HEK293T (cell line): ENCODE measurements at regions not wholly inside any gene's neighbourhood (a gene's known extent, or its start where the extent isn't known, plus 50 kb on each side); places are given as distances from the start of the nearest gene placed in this dataset.

Experiments
- CTCF ChIA-PET: fragments of 350-600 bp; formaldehyde crosslinking; extraction: SDS; loops from one replicate; lab custom pipeline; 2021; ENCODE audit warnings: antibody characterized with exemption, inconsistent platforms; lab: Yijun Ruan, JAX
- POLR2A ChIA-PET: fragments of 350-600 bp; formaldehyde crosslinking; extraction: SDS; loops from one replicate; lab custom pipeline; 2020; ENCODE audit warnings: antibody characterized with exemption, inconsistent platforms; lab: Yijun Ruan, JAX
- DNase-seq: peaks from one replicate; pipeline ENCODE4 v3.0.0; 2012; ENCODE audit warnings: mixed read lengths; ENCODE audit errors: extremely low spot score
- ARNT ChIP-seq: fragments of 450-650 bp; IDR thresholded peaks from 2 replicates; pipeline ENCODE4 v1.6.1; 2017; ENCODE audit warnings: mild to moderate bottlenecking
- BHLHE40 ChIP-seq: fragments of 450-650 bp; IDR thresholded peaks from 2 replicates; pipeline ENCODE4 v1.6.1; 2016; ENCODE audit warnings: mild to moderate bottlenecking, moderate library complexity, borderline replicate concordance
- CTBP1 ChIP-seq: fragments of 450-650 bp; IDR thresholded peaks from 2 replicates; pipeline ENCODE4 v1.6.1; 2016; ENCODE audit warnings: borderline replicate concordance
- ELF4 ChIP-seq: fragments of 450-650 bp; IDR thresholded peaks from 2 replicates; pipeline ENCODE4 v1.6.1; 2017; ENCODE audit warnings: antibody characterized with exemption
- FOXA1 ChIP-seq: fragments of 450-650 bp; IDR thresholded peaks from 2 replicates; pipeline ENCODE4 v1.6.1; 2016; ENCODE audit warnings: mild to moderate bottlenecking
- FOXK2 ChIP-seq: fragments of 450-650 bp; IDR thresholded peaks from 2 replicates; pipeline ENCODE4 v1.6.1; 2016; ENCODE audit warnings: mild to moderate bottlenecking
- FOXM1 ChIP-seq: fragments of 450-650 bp; IDR thresholded peaks from 2 replicates; pipeline ENCODE4 v1.6.1; 2017; ENCODE audit warnings: mild to moderate bottlenecking, borderline replicate concordance
- HDGF ChIP-seq: fragments of 450-650 bp; IDR thresholded peaks from 2 replicates; pipeline ENCODE4 v1.6.1; 2017; ENCODE audit warnings: antibody characterized with exemption, borderline replicate concordance
- L3MBTL2 ChIP-seq: fragments of 450-650 bp; conservative IDR thresholded peaks from 2 replicates; pipeline ENCODE4 v1.6.1; 2016; ENCODE audit warnings: mild to moderate bottlenecking
- LEF1 ChIP-seq: fragments of 450-650 bp; IDR thresholded peaks from 2 replicates; pipeline ENCODE4 v1.6.1; 2017; ENCODE audit warnings: mild to moderate bottlenecking, borderline replicate concordance
- NFRKB ChIP-seq: fragments of 450-650 bp; IDR thresholded peaks from 2 replicates; pipeline ENCODE4 v1.6.1; 2016; ENCODE audit warnings: mild to moderate bottlenecking, moderate library complexity
- SP1 ChIP-seq: fragments of 450-650 bp; IDR thresholded peaks from 2 replicates; pipeline ENCODE4 v1.6.1; 2017
- SUZ12 ChIP-seq: fragments of 450-650 bp; IDR thresholded peaks from 2 replicates; pipeline ENCODE4 v1.6.1; 2016; ENCODE audit warnings: mild to moderate bottlenecking
- TARDBP ChIP-seq: fragments of 450-650 bp; IDR thresholded peaks from 2 replicates; pipeline ENCODE4 v1.6.1; 2016
- ZNF384 ChIP-seq: fragments of 450-650 bp; IDR thresholded peaks from 2 replicates; pipeline ENCODE4 v1.6.1; 2016
- TF ChIP-seq, protein P1 (sequence below): fragments of 450-650 bp; IDR thresholded peaks from 2 replicates; pipeline ENCODE4 v1.6.1; 2016

DNA sequence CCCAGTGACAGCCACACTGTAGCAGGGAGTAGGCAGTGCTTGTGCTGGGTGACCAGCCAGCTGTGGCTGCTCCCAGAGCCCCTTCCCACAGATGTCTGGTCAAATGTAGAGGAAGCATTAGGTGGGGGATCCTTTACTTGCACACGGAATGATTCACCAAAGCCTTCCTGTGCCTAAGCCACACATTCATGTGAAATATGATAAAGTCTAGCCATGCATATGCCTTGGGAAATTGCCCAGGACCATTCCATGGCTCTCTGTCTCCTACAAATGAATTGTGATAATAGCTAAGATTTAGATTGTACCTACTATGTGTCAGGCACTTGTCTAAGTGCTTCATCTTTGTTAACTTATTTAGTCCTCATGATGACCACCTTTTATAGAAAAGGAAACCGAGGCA lies 217.5 kb upstream of the E2F8 start:
- DNase-seq = no peak
- TF ChIP-seq FOXM1 (no peak), SP1 (no peak), HDGF (no peak), L3MBTL2 (no peak)
- ChIA-PET POLR2A (no interaction called here), CTCF (no interaction called here)

DNA sequence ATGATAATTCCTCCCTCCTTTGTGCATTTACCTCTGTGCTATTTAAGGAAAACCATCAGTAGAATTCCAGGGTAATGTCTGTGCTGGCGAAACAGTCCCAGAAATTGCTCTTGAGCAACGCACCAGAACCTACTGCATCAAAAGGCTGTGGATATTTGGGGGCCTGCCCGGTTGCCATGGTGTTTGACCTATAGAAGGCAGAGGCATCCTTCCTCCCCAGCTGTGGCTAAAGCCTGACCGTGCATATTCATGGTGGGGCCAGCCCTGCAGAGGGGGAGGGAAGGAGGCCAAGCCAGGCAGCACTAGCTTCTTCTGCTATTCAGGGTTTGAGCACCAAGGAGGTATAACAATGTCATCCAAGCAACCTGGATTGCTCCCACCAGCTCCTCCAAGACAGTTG lies 215.0 kb upstream of the E2F8 start:
- no peak for DNase-seq
- POLR2A ChIA-PET = no interaction called here
- CTCF ChIA-PET = no interaction called here
- TF ChIP-seq NFRKB = no peak

DNA sequence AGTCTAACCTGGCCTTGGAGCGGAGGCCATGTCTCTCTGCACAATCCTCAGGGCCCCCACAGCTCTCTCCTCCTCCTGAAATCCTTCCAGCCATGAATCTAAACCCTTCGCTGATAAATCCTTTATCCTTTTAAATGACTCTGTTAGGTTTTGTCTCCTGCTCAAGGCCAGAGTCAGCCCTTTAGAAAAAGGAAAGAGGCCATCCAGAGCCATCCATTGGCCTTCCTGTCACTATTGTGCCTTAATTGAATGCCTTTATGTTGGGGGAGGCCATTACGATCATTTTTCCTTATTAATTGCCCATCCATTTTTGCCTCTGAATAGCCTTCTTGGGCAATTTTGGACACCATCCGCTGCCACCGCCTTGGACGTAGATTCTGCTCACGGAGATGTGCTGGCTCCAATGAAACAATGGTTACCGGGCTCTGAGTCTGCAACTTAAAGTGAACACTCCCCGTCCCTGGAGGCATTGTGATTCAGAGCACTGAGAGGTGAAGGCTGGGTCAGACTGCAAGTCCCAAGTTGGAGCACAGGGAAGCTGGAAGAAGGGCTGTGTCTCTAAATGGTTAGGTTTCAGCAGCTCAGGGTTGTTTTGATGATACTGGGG lies 213.0 kb upstream of the E2F8 start:
- DNase-seq = no peak
- POLR2A ChIA-PET = no interaction called here
- TF ChIP-seq FOXM1 (no peak), NFRKB (no peak), ELF4 (no peak), HDGF (no peak), FOXA1 (no peak), L3MBTL2 (no peak), SUZ12 (no peak), ZNF384 (no peak), TARDBP (no peak)
- TF ChIP-seq, protein P1, sequence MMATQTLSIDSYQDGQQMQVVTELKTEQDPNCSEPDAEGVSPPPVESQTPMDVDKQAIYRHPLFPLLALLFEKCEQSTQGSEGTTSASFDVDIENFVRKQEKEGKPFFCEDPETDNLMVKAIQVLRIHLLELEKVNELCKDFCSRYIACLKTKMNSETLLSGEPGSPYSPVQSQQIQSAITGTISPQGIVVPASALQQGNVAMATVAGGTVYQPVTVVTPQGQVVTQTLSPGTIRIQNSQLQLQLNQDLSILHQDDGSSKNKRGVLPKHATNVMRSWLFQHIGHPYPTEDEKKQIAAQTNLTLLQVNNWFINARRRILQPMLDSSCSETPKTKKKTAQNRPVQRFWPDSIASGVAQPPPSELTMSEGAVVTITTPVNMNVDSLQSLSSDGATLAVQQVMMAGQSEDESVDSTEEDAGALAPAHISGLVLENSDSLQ = no peak
- CTCF ChIA-PET = interaction anchor here (0.6 kb wide), 1 partner anchor 8 kb away, joined by 3 read pairs; no protein-coding TSS in a partner anchor

DNA sequence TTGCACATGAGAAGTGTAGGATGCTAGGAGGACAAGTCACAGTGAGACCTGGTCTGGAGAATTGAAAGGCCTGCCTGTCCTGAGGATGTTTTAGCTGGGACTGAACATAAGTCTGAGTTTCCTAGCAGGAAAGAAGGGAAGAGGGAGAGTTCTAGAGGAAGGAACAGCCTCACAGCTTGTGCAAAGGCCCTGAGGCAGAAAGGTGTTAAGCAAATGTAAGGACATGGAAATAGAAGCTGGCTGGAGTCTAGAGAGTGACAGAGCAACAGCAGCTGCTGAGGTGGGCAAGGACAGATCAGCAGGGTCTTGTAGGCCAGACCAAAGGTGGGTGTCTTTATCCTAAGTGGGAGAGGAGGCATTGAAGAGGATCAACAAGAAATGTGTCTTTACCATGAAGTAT lies 210.9 kb upstream of the E2F8 start:
- POLR2A ChIA-PET = no interaction called here
- DNase-seq = no peak
- CTCF ChIA-PET = no interaction called here
- TF ChIP-seq L3MBTL2 (no peak), HDGF (no peak), FOXM1 (no peak), FOXK2 (no peak)

DNA sequence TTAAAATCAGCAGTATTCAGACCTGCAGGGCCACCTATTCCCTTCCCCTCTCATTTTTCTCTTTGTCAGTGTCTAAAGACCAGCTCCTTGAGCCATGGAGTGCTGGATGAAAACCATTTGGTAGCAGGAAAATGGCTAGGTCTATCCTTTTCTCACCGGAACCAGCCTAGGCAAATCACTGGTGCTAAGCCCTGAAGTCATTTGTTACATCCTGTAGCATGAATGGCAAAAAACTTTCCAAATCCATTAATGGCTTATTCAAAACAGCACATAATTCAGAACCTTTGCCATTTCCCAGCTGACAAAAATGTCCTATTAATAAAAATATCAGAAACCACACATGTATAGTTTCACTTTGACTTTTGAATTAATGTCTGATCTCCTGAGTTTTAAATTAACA lies 209.5 kb upstream of the E2F8 start:
- ChIA-PET CTCF (interaction anchor here (0.7 kb wide), 1 partner anchor 251 kb away, joined by 3 read pairs; no protein-coding TSS in a partner anchor), POLR2A (no interaction called here)
- DNase-seq = no peak
- TF ChIP-seq CTBP1 (no peak), ELF4 (no peak), FOXA1 (no peak), ZNF384 (no peak), HDGF (no peak), BHLHE40 (no peak), TARDBP (no peak), SUZ12 (no peak), FOXK2 (no peak), NFRKB (no peak), SP1 (no peak), L3MBTL2 (no peak), LEF1 (no peak), FOXM1 (no peak), ARNT (no peak)
- TF ChIP-seq, protein P1 = no peak

DNA sequence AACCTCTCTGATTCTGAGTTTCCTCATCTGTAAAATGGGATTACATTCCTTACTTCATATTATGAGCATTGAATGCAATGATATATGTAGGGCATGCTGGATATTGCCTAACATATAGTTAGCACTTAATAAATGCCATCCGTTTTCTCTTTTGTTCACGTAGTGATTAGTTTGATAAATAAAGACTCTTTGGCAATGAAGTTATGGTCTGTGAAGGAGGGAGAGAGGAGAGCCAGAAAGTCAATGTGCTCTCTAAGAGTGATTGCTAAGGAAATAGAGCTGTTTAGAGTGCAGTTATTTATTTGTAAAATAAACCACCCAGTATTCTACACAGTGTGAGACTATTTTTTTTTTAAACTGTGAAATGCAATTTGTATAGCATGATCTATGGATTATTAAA lies 207.9 kb upstream of the E2F8 start:
- no peak for DNase-seq
- POLR2A ChIA-PET = no interaction called here
- no peak for TF ChIP-seq NFRKB
- no peak for TF ChIP-seq BHLHE40
- CTCF ChIA-PET = interaction anchor here (0.6 kb wide), 1 partner anchor 195 kb away, joined by 3 read pairs; no protein-coding TSS in a partner anchor

DNA sequence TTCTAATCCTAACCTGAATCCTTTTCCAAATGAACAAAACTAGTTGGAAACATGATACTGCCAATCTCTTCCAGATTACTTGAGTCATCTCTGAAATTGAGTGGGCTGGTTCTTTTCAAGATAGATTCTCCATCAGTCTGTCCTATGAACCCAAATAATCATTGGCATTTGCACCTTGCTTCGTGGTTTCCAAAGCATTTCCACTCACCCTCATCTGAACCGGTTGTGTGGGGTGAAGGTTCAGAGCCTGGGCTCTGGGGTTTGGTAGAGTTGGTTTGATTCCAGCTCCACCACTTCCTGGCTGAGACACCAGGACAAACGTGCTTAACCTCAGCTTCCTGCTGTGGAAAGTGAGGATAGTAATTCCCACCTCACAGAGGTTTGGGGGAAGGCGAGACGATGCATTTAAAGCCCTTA lies 206.4 kb upstream of the E2F8 start:
- ChIA-PET POLR2A (no interaction called here), CTCF (no interaction called here)
- no peak for DNase-seq
- TF ChIP-seq FOXK2 (no peak), SP1 (no peak), FOXM1 (no peak), BHLHE40 (no peak), ZNF384 (no peak), L3MBTL2 (no peak), NFRKB (no peak), ELF4 (no peak), CTBP1 (no peak), HDGF (no peak), TARDBP (no peak), FOXA1 (no peak), SUZ12 (no peak)
- TF ChIP-seq, protein P1 = no peak
